Activated T-cell treated with anti-CD3 and anti-CD28 coated beads, Interleukin-2, amount 50 U/mL, for 4 hours (primary cell): ENCODE measurements at regions not wholly inside any gene's neighbourhood (a gene's known extent, or its start where the extent isn't known, plus 50 kb on each side); places are given as distances from the start of the nearest gene placed in this dataset.

Source experiments
- ATAC-seq, 2 donors: fragments of 200-7000 bp; cut with Tn5 transposase; one replicate each; pipeline ENCODE4 v1.10.0; 2021
- DNase-seq: peaks from one replicate; pipeline ENCODE4 v3.0.0-alpha.2; 2020
- H3K27me3 Mint-ChIP-seq: one replicate; pipeline ENCODE4 v1.8.0; 2021; ENCODE audit warnings: low read depth, mixed read lengths
- H3K36me3 Mint-ChIP-seq: one replicate; pipeline ENCODE4 v1.8.0; 2022; ENCODE audit warnings: mixed read lengths; ENCODE audit not compliant: insufficient read depth
- H3K4me1 Mint-ChIP-seq: one replicate; pipeline ENCODE4 v1.8.0; 2021; ENCODE audit warnings: low read depth, mixed read lengths
- H3K4me3 Mint-ChIP-seq: one replicate; pipeline ENCODE4 v1.8.0; 2021; ENCODE audit warnings: mild to moderate bottlenecking, moderate library complexity, mixed read lengths
- H3K9me3 Mint-ChIP-seq: one replicate; pipeline ENCODE4 v1.8.0; 2021; ENCODE audit warnings: mixed read lengths

- ATAC-seq (no peak), DNase-seq (no peak)
- Mint-ChIP-seq H3K4me3 (no peak overlapping the region), H3K4me1 (no peaks in the 10 kb centered on the region), H3K27me3 (no peaks in the 10 kb centered on the region), H3K9me3 (peaks cover 13% of the 10 kb centered on the region), H3K36me3 (no peaks in the 10 kb centered on the region)
These were observed 349.8 kb upstream of the CPEB2 start for GRCh38 chr4:14652522-14652921.

GRCh38 chr4:14653338-14653737 is 348.9 kb upstream of the CPEB2 start:
- peaks cover 16% of the 10 kb centered on the region for H3K9me3 Mint-ChIP-seq
- H3K4me1 Mint-ChIP-seq: no peaks in the 10 kb centered on the region
- H3K27me3 Mint-ChIP-seq: no peaks in the 10 kb centered on the region
- ATAC-seq (no peak), DNase-seq (no peak)
- H3K4me3 Mint-ChIP-seq: no peak overlapping the region
- H3K36me3 Mint-ChIP-seq: no peaks in the 10 kb centered on the region

- Mint-ChIP-seq H3K4me3 (no peak overlapping the region), H3K4me1 (no peaks in the 10 kb centered on the region), H3K36me3 (no peaks in the 10 kb centered on the region), H3K9me3 (peaks cover 16% of the 10 kb centered on the region), H3K27me3 (no peaks in the 10 kb centered on the region)
- ATAC-seq (no peak), DNase-seq (no peak)
These were observed 343.0 kb upstream of the CPEB2 start for GRCh38 chr4:14659286-14659685.

- ATAC-seq (no peak), DNase-seq (no peak)
- Mint-ChIP-seq H3K4me3 (no peak overlapping the region), H3K9me3 (peaks cover 7% of the 10 kb centered on the region), H3K36me3 (no peaks in the 10 kb centered on the region), H3K27me3 (peaks cover 3% of the 10 kb centered on the region), H3K4me1 (no peaks in the 10 kb centered on the region)
These were observed 334.6 kb upstream of the CPEB2 start for GRCh38 chr4:14667624-14668151.

GRCh38 chr4:14668296-14668695 is 334.0 kb upstream of the CPEB2 start:
- no peak for DNase-seq
- no peaks in the 10 kb centered on the region for H3K4me1 Mint-ChIP-seq
- peaks cover 7% of the 10 kb centered on the region for H3K9me3 Mint-ChIP-seq
- no peak overlapping the region for H3K4me3 Mint-ChIP-seq
- peaks cover 3% of the 10 kb centered on the region for H3K27me3 Mint-ChIP-seq
- ATAC-seq: no peak
- no peaks in the 10 kb centered on the region for H3K36me3 Mint-ChIP-seq

GRCh38 chr4:14669371-14669770 is 332.9 kb upstream of the CPEB2 start:
- no peaks in the 10 kb centered on the region for H3K36me3 Mint-ChIP-seq
- peaks cover 3% of the 10 kb centered on the region for H3K27me3 Mint-ChIP-seq
- H3K9me3 Mint-ChIP-seq: peaks cover 7% of the 10 kb centered on the region
- no peak for DNase-seq
- ATAC-seq: no peak
- no peak overlapping the region for H3K4me3 Mint-ChIP-seq
- no peaks in the 10 kb centered on the region for H3K4me1 Mint-ChIP-seq

GRCh38 chr4:14671146-14671545 is 331.1 kb upstream of the CPEB2 start:
- DNase-seq (no peak), ATAC-seq (no peak)
- H3K4me3 Mint-ChIP-seq: no peak overlapping the region
- peaks cover 5% of the 10 kb centered on the region for H3K9me3 Mint-ChIP-seq
- no peaks in the 10 kb centered on the region for H3K36me3 Mint-ChIP-seq
- H3K4me1 Mint-ChIP-seq: no peaks in the 10 kb centered on the region
- H3K27me3 Mint-ChIP-seq: peaks cover 3% of the 10 kb centered on the region

GRCh38 chr4:14675279-14675985 is 326.8 kb upstream of the CPEB2 start:
- H3K9me3 Mint-ChIP-seq: no peaks in the 10 kb centered on the region
- ATAC-seq (no peak), DNase-seq (no peak)

GRCh38 chr4:14679906-14680305 is 322.4 kb upstream of the CPEB2 start:
- Mint-ChIP-seq H3K4me3 (no peak overlapping the region), H3K9me3 (peaks cover 1% of the 10 kb centered on the region), H3K4me1 (no peaks in the 10 kb centered on the region), H3K27me3 (peaks cover 6% of the 10 kb centered on the region), H3K36me3 (no peaks in the 10 kb centered on the region)
- ATAC-seq (no peak), DNase-seq (no peak)

More at GRCh38 chr4:14675279-14675985, 326.8 kb upstream of the CPEB2 start:
- Mint-ChIP-seq H3K36me3 (no peaks in the 10 kb centered on the region), H3K27me3 (peaks cover 6% of the 10 kb centered on the region), H3K4me3 (no peak overlapping the region), H3K4me1 (no peaks in the 10 kb centered on the region)

- H3K4me1 Mint-ChIP-seq: no peaks in the 10 kb centered on the region
- peaks cover 3% of the 10 kb centered on the region for H3K9me3 Mint-ChIP-seq
- H3K4me3 Mint-ChIP-seq: no peak overlapping the region
- no peak for DNase-seq
- H3K27me3 Mint-ChIP-seq: peaks cover 6% of the 10 kb centered on the region
- no peak for ATAC-seq
- no peaks in the 10 kb centered on the region for H3K36me3 Mint-ChIP-seq
These were observed 321.0 kb upstream of the CPEB2 start for GRCh38 chr4:14681330-14681729.

GRCh38 chr4:14693728-14694127 is 308.6 kb upstream of the CPEB2 start:
- DNase-seq (no peak), ATAC-seq (no peak)
- Mint-ChIP-seq H3K27me3 (peaks cover 2% of the 10 kb centered on the region), H3K4me1 (no peaks in the 10 kb centered on the region), H3K4me3 (no peak overlapping the region), H3K9me3 (peaks cover 5% of the 10 kb centered on the region), H3K36me3 (no peaks in the 10 kb centered on the region)

- H3K27me3 Mint-ChIP-seq: peaks cover 2% of the 10 kb centered on the region
- ATAC-seq (no peak), DNase-seq (no peak)
- H3K9me3 Mint-ChIP-seq: peaks cover 5% of the 10 kb centered on the region
- H3K4me3 Mint-ChIP-seq: no peak overlapping the region
- no peaks in the 10 kb centered on the region for H3K36me3 Mint-ChIP-seq
- H3K4me1 Mint-ChIP-seq: no peaks in the 10 kb centered on the region
These were observed 307.0 kb upstream of the CPEB2 start for GRCh38 chr4:14695095-14695845.

- no peaks in the 10 kb centered on the region for H3K36me3 Mint-ChIP-seq
These were observed 302.2 kb upstream of the CPEB2 start for GRCh38 chr4:14700083-14700482.

GRCh38 chr4:14700544-14700943 is 301.7 kb upstream of the CPEB2 start:
- ATAC-seq (no peak), DNase-seq (no peak)
- no peaks in the 10 kb centered on the region for H3K9me3 Mint-ChIP-seq
- H3K4me3 Mint-ChIP-seq: no peak overlapping the region
- H3K27me3 Mint-ChIP-seq: peaks cover 2% of the 10 kb centered on the region
- no peaks in the 10 kb centered on the region for H3K4me1 Mint-ChIP-seq
- H3K36me3 Mint-ChIP-seq: no peaks in the 10 kb centered on the region

More at GRCh38 chr4:14700083-14700482, 302.2 kb upstream of the CPEB2 start:
- ATAC-seq (no peak), DNase-seq (no peak)
- Mint-ChIP-seq H3K4me3 (no peak overlapping the region), H3K4me1 (no peaks in the 10 kb centered on the region), H3K27me3 (peaks cover 2% of the 10 kb centered on the region), H3K9me3 (no peaks in the 10 kb centered on the region)

- Mint-ChIP-seq H3K27me3 (peaks cover 2% of the 10 kb centered on the region), H3K4me3 (no peak overlapping the region), H3K9me3 (no peaks in the 10 kb centered on the region), H3K4me1 (no peaks in the 10 kb centered on the region), H3K36me3 (no peaks in the 10 kb centered on the region)
- DNase-seq (no peak), ATAC-seq (no peak)
These were observed 300.9 kb upstream of the CPEB2 start for GRCh38 chr4:14701389-14701788.
